HG03565 (cell line): ENCODE measurements at regions not wholly inside any gene's neighbourhood (a gene's known extent, or its start where the extent isn't known, plus 50 kb on each side); places are given as distances from the start of the nearest gene placed in this dataset.

Experiments used
- ATAC-seq: cut with Tn5 transposase; IDR thresholded peaks from one replicate; pipeline ENCODE4 v1.9.1; 2021; ENCODE audit warnings: mild to moderate bottlenecking, moderate library complexity; ENCODE audit not compliant: unreplicated experiment

DNA sequence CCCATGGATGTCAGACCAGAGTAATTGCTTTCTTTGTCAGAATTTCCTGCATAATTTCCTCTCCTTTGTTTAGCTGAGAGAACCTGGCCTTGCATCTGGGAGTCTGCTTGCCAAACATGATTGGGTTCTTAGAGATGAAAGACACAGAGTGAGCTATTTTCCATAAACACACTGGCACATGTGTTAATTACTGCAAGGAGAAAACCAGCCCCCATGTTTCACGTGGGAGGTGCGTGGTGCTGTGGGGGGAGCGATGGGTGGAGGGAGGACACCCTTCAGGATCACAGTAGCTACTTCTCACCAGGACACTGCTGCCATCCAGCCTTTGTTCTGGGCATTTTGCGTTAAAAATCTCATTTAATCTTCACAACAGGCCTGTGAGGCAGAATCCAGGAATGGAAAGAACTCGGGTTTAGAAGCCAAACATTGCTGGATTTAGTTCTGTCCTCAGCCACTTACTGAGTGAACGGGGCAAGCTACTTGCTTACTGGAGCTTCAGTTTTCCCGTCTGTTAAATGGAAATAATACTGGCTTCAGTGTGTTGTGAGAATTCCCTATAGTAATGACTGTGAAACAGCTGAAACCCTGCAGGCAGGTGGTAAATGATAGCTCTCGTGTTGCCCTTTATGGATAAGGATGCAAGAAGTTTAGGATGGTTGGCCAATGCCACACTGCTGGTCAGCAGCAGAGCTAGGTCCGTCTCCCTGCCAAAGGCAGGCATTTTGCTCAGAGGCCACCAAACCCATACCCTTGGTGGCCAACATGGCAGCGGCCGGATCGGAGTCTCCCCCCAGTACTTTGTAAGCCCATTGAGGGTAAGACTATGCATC, 100.1 kb upstream of the ASAP2 start:
- no peak for ATAC-seq

DNA sequence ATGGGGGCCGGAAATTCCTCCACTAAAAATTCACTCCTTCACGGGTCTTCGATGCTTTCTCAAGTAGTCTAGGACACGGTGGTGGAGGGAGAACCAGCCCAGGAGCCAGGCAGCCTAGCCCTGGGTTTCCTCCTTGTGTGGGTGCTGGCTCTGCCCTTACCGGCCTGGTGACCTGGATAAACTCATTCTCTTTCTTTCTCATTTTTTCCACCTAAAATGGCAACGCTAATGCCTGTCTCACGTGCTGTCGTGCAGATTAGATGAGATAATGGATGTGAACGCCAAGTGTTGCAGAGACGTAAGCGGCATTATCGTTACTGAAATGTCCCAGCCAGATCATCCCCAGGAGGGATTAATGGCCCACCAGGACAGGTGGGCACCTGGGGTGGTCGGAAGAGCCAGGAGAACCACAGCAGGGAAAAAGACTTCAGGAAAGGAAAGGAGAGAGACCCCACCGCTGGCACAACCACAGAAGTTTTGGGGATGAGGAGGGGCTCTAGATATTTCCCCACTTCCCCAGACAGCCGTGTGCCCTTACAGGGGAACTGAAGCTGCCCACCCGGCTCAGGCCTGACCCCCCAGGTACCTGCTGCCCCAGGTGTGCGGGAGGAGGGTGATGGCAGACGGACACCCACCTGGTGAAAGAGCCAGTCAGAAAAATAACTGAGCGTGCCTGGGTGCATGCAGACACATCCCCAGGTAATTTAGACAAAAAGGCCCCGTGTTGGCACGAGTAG, 100.8 kb upstream of the ASAP2 start:
- no peak for ATAC-seq

DNA sequence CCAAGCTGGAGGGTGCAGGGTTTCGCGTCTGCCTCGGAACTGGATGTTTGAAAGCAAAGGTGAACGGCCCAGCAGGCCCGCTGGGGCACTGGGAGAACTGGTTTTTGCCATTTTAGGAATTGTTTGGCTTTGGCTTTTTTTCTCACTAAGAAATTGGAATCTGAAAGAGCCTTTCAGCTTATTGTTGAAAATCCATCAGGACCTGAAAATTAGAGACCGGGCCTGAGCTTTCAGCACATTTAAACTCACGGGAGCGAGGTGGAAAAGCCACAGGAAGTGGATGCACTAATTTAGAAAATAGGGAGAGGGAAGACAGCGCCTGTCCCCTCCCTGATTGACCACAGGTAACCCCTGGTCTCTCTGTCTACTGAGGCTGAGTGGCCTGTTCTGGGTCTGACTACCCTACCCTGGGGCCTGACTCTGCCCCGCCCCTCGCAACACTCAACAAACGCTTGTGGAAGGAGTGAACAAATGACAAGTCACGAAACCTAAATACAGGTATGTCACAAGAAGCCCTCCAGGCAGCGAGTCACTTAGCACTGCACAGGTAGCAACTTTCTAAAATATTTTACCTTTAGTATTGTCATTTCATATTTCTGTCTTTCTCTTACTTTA, 100.3 kb upstream of the MBOAT2 start:
- no peak for ATAC-seq

DNA sequence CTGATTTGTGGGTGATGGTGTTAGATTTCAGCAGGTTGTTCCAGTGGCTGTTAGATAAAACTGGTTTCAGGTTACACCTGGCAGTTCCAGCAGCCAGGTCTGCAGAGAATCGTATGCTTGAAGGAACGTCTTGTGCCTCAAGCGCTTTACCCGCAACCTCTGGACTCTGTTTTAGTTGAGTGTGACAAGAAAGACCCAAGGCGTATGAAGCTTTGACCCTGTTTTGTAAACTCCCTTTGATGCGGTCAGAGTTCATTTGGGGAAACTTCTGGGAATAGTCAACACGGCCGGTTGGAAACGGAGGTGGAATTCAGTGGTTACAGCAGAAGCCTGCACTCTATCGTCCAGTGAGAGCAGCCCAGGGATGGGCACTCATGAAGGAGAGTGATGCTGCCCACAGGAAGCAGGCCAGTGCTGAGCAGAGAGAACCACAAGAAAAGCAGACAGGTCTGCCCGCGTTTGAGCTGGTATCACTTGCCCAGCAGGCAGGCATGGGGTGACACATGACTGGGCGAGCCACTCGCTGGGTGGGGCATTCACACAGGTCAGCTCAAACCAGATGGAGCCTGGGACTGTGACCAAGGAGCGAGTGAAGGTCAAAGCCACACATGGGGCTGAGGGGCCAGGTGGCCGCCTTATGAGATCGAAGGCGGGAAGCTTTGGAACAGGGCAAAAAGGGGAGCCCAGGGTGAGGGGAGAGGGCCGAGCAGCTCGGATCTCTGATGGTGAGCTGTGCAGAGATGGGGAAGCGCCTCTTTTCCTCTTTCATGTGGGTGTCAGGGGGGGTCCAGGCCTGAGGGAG, 99.6 kb upstream of the MBOAT2 start:
- no peak for ATAC-seq

DNA sequence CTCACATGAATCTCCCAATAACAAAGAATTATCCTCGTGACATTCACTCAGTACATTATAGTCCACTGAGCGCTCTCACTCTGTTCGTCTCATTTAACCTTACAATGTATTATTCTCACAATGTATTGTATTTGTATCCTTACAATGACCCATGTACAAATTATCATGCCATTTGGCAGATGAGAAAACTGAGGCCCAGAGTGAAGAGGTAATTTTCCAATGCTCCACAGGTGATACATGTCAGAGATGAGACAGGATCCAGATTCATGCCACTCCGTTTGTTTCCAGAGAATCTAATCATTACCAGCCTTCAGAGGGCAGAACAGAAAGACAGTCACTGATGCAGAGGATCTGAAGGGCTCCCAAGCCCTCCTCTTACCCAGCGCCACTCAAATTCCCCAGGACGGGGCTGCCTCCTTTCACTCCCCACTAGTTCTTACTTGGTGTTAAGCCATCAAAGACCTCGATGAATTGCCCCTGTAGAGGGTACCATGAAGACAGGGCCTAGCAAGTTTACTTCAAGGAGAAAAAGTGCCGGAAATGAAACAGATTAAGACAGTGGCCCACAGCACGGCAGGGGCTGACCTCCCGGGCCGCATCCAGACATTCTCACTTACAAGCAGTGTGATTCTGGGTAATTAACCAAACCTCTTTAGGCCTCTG, 98.4 kb upstream of the MBOAT2 start:
- ATAC-seq: no peak

DNA sequence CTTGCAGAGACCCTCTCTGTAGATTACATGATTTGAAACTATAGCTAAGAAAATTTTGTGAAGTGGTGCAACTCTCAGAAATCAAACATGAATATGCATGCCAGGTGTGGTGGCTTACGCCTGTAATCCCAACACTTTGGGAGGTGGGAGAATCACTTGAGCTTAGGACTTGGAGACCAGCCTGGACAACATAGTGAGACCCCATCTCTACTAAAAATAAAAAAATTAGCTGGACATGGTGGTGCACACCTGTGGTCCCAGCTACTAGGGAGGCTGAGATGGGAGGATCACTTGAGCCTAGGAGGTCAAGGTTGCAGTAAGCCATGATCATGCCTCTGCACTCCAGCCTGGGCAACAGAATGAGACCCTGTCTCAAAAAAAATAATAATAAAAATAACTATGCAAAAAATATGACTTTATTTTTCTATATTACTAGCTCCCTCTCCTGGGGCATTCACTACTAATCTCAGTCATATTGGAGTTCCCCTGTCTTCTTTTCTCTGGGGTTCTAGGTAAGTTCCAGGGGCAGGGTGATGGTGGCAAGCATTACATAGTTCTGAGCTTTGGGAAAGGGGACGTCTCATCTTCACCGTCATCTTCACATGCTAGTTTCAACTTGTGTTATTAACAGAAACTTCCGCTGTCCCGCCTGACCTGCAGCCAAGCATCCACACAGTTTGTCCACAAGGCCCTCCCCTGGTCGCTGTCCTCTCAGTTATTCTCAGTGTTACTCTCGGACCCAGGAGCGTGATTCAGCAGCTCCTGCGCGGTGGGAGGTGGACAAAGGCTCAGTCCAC, 96.8 kb upstream of the MBOAT2 start:
- peak; percentile 37 for ATAC-seq

DNA sequence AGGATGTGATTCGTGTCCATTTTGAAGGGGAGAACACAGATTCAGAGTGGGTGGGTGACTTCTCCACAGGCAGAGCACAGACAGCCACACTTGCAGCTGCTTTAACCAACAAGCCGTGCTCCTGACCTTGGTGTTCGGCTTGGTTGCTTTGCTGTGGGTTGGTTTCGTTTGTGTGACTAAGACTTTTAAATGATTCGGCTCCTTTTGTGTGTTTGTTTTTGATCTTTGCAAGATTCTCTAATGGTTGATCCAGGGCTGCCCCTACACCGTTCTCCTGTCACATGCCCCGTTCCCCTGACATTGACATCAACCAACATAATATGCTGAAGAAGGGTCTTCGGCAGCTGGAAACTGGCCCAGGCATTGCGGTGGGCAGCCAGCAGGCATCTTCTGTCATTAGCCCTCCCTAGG, 95.9 kb upstream of the MBOAT2 start:
- peak; percentile 79 for ATAC-seq

DNA sequence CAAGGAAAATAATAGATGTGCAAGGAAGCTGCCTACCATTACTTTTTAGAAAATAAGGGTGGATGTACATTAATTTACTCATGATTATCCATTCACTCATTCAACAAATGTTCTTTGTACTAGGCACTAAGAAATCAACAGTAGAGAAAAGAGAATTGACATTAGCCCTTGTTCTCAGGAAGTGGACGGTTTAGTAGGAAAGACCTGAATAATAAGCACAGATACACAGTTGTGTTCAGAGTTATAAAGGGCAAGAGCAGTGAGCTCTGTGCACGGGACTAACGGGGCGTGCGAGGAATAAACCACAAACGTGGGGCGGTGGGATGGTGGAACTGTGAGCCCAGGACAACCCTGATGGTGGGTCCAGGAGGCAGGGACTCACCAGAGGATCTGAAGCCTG, 94.4 kb upstream of the MBOAT2 start:
- ATAC-seq: no peak

DNA sequence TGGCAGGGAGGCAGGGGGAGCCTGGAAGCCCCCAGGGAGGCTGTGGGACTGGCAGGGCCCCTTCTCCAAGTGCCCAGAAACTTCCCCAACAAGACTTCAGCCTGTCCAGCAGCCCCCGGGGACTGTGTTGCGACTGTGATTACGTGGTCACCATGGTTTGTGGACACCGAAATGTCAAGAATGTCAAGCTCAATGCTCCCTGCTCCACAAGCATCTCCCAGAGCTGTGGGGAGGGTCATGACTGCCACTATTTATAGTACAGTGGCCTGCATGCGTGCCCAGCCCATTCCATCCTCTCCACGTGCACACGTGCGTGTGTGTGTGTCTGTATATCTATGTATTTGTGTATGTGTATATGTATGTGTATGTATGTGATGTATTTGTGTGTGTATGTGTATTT, 93.8 kb upstream of the MBOAT2 start:
- ATAC-seq: no peak

DNA sequence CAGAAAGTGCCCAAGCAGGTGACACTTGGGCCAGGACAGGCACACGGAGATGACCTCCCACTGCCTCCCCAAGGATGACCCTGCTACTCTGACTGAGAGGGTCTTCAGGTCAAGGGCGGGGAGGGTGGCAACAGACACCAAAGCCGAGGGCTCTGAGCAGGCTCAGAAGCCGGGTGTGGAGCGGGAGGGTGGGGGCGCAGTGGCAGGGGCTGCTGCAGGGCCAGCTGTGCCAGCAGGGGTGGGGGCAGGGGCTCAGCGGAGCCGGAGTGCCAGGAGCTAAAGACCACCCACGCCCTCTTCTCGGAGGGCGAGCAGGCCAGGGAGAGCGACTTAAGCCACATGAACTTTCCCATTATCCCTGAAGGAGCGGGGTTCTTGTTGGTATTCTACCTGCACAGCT, 93.3 kb upstream of the MBOAT2 start:
- ATAC-seq: no peak

DNA sequence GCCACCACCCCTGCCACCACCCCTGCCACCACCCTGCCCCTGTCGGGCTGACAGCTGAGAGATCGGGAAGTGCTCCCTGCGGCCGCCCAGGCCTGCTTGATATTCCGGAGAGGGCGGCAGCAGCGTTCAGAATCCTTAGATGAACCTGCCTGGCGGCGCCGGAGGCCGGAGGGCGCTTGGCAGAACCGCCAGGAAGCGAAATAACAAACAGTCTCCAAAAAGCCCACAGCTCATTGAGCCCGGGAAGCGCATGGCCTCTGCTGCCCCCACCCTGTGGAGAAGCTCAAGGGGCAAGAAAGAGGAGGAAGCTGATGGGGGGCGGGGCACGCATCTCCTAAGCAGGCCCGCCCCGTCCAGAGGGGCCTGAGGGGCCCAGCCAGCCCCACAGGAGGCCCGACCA, 92.2 kb upstream of the MBOAT2 start:
- ATAC-seq: no peak

DNA sequence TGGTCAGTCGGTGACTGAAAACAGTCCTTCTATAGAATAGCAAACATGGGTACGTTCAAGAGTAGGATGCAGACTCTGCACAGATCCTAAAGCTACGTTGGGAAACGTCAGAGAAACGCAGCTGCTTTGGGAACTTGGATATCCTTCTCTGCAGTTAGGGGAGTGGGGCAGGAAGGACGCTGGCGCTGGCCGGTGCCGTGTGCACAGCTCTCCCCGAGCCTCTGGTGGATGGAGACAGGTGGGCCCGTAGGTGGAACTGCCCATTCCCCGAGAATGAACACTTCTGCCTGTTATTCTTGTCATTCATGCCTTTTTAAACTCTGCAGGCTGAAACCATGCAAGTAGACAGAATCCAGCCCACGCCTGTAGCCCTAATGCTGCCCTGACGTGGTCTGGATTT, 91.7 kb upstream of the MBOAT2 start:
- no peak for ATAC-seq

DNA sequence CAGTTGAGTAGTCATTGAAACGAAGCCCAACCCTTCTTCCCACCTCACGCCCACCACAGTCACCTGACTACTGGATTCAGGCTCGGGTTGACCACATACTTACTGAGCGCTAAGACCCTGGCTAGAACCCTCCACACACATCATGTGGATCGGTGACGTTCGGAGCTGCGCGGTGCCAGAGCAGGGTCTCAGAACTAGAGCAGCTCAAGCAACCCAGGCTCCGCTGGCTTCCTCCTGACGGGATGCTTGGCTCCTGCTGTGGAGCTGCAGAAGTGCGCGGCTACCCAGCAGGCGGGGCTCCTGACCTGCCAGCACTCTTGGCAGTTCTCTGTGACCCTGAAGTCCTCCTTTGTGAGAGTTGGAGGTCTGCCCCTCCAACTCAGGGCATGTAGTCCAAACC, 90.6 kb upstream of the MBOAT2 start:
- no peak for ATAC-seq

DNA sequence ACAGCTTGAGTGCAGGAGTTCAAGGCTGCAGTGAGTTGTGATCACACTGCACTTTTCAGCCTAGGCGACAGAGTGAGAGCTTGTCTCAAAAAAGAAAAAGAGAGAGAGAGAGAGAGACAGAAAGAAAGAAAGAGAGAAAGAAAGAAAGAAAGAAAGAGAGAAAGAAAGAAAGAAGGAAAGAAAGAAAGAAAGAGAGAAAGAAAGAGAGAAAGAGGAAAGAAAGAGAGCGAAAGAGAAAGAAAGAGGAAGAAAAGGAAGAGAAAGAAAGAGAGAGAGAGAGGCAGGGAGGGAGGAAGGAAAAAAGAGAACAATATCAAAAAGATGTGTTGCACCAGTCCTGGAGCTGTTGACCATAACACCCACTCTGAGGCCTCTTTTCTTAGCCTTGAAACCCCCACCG, 89.8 kb upstream of the MBOAT2 start:
- ATAC-seq: no peak

DNA sequence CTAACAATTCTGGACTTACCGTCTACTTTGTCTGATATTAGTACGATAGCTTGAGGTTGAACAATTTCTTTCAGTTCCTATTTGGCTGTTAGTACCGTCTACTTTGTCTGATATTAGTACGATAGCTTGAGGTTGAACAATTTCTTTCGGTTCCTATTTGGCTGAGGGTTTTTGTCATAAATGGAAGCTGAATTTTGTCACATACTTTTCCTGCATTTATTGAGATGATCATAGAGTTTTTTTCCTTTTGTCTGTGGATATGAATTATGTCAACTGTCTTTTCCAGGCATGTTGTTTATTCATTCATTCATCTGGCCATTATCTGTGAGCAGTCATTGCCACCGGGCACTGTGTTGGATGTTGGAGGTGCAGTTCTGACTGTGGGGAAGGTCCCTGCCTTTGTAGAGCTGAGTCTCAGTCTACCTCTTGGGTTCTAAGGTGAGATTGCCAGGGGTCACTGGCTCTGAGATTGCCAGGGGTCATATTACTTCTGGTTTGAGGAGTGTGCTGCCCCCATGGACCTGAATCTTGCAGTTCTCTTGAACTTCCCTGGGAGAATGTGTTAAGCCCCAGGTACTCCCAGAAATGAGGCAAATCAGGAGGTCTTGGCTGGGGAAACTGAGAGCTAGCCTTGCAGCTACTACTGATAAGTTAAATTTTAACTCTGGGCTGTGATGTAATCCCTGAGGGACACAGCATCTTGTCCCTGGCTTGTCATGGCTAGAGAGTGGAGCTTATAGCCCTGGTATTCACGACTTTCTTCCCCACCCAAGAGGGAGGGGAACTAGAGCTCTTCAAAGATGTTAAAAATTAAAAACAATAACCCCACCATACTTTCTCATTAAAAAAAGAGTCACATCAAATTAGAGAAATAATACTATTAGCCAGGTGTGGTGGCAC, 89.1 kb upstream of the MBOAT2 start:
- ATAC-seq: peak; percentile 89

DNA sequence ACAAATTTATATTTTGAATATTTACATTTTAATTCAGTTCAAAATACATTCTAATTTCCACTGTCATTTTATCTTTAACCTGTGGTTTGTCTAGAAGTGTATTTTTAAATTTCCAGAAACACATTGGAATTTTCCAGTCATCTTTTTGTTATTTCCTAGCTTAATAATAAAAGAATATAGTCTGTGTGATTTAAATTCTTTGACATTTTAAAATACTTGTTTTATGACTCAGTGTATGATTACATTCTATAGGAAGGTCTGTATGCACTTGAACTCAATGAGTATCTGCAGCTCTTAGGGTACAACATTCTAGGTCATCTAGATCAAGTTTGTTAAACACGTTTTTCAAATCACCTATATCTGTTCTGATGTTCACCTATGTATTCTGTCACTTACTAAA, 88.3 kb upstream of the MBOAT2 start:
- no peak for ATAC-seq

DNA sequence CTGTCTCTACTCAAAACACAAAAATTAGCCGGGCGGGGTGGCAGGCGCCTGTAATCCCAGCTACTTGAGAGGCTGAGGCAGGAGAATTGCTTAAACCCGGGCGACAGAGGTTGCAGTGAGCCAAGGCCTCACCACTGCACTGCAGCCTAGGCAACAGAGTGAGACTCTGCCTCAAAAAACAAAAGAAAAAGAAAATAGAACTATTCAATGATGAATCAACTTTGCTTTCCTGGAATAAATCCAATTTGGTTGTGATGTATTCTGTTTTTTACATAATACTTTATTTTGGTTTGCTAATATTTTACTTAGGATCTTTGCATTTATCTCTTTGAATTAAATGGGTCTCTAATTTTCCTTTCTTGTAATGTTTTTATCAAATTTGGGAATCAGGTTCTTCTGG, 86.3 kb upstream of the MBOAT2 start:
- no peak for ATAC-seq

DNA sequence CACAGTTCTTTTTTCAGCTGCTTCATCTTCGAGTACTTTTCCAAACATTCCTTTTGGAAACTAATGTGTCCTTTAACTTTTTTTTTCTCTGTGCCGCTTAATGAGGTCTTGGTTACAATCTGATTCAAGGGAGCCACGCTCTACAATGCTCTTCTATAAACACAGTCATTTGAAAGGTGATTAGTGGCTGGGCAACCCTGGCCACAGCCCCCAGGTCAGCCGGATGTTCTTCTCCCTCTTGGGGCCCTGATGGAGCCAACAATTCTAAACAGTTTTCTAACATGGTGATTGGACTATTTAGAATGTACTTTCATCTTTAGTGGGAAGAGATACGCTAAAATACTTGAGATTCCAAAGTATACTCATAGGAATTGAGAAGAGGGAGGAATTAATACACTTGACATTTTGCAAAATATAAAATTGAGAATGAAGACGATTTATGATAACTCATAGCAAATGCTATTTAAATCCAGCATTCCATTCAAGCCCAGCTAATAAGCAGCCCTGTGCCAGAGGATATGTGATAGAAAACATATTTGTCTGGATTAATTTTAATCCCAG, 83.7 kb upstream of the MBOAT2 start:
- no peak for ATAC-seq

DNA sequence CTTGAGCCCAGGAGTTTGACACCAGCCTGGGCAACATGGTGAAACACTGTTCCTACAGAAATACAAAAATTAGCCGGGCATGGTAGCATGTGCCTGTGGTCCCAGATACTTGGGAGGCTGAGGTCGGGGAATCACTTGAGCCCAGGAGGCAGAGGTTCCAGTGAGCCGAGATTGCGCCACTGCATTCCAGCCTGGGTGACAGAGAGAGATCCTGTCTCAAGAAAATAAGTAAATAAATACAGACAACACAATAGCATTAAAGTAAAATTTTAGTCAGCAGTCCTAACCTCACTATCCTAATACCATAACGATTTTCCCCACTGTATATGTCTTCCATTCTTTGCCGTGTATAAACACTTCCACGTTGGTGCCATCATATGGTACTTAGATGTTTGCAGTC, 83.0 kb upstream of the MBOAT2 start:
- no peak for ATAC-seq
